HG03060 (cell line): ENCODE measurements at regions not wholly inside any gene's neighbourhood (a gene's known extent, or its start where the extent isn't known, plus 50 kb on each side); places are given as distances from the start of the nearest gene placed in this dataset.

ENCODE experiments used
- ATAC-seq: cut with Tn5 transposase; IDR thresholded peaks from one replicate; pipeline ENCODE4 v1.9.1; 2021; ENCODE audit warnings: low read depth, moderate number of reproducible peaks; ENCODE audit not compliant: unreplicated experiment

DNA sequence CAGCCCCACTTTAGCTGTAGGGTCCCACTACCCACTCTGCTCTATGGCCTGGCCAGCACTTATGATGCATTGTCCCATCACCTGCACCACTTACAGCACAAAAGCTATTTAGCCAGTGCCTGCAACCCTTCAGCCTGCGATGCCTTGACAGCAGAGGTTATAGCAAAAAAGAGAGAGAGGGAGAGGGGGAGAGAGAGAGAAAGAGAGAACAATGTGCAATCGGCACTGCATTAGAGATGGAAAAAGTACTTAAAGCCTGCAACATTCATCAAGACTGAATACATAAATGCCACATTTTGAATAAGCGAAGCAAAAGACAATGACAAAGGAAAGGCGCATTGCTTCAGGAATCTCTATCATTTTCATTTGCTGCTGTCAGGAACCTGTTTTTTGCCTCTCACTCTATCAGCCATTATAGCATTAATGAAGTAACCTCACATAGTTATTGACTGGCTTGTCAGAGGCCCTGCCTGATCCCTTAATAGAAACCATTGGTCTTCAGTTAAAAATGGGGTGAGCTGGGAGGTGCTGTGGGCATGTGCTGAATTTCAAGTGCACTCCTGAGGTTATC is 833.1 kb downstream of the BCL11A start:
- ATAC-seq, result no peak

DNA sequence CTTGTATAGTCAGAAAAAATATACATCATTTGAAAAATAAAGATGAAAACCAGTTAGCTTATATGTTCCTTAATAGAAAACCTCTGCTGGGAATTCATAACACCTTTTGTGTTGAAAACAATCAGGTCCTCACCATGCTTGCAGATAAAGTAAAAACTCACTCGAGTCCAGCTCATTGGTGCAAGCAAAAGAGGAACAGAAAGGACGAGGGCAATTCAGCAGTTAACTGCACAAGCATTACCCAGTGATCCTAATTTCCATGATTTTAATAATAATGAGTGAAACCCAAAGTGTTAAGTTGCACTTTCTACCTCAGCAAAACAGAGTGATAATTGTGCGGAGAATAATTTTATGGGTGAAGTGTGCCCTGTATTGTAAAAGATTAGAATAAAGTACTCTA is 839.9 kb downstream of the BCL11A start:
- peak; percentile 68 for ATAC-seq

DNA sequence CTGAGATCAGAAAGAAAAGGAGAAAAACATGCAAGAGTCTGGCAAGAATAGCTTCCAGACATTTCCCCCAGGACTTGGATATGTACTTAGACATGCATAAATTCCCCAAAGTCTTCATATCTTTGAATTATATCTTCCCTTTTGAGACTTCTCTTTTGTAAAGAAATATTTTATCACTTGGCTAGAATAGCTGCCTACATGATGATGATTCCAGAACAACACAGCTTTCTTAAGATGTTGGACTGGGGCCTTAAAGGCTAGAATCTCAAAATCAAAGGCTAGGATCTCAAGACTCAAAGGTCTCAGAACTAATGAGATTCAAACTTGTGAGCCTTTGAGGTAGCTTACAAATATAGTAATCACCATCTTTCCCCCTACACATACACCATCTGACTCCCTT is 842.3 kb downstream of the BCL11A start:
- no peak for ATAC-seq

DNA sequence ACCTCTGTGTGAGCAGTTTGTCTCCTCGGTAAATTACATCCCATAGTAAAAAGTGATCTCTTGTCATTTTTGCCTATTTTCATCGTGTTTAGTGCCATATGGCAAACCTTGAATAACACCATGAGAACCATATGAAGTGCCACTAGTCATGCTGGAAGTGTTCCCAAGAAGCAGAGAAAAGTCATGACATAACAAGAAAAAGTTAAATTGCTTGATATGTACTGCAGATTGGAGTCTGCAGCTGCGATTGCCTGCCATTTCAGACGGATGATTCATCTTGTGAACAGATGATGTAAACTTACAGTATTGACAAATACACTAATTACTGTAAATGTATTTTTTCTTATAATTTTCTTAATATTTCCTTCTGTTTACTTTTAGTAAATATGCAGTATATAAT is 846.7 kb downstream of the BCL11A start:
- ATAC-seq, result no peak

DNA sequence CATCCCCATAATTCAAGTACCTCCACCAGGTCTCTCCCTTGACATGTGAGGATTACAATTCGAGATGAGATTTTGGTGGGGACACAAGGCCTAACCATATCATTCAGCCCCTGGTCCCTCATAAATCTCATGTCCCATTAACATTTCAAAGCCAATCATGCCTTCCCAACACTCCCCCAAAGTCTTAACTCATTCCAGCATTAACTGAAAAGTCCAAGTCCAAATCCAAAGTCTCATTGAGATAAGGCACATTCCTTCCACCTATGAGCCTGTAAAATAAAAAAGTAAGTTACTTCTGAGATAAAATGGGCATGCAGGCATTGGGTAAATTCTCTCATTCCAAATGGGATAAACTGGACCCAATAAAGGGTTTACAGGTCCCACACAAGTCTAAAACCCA is 849.7 kb downstream of the BCL11A start:
- no peak for ATAC-seq

DNA sequence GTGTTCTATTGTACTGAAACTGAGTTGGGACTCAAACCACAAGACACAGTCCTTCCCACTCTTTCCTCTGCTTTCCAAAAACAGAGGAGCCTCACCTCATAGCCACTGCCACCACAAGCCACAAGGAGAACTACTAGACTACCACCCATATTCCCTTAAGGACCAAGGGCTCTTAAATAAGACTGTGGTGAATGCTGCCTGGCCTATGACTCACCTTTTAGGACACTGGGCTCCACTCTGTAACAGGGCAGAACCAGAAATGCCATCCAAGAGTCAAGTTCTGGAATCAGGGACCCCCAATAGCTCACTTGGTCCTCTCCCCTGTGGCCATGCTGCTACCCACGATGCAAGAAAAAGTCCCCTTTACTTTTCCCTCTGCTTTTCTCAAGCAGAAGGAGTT is 851.4 kb downstream of the BCL11A start:
- no peak for ATAC-seq

DNA sequence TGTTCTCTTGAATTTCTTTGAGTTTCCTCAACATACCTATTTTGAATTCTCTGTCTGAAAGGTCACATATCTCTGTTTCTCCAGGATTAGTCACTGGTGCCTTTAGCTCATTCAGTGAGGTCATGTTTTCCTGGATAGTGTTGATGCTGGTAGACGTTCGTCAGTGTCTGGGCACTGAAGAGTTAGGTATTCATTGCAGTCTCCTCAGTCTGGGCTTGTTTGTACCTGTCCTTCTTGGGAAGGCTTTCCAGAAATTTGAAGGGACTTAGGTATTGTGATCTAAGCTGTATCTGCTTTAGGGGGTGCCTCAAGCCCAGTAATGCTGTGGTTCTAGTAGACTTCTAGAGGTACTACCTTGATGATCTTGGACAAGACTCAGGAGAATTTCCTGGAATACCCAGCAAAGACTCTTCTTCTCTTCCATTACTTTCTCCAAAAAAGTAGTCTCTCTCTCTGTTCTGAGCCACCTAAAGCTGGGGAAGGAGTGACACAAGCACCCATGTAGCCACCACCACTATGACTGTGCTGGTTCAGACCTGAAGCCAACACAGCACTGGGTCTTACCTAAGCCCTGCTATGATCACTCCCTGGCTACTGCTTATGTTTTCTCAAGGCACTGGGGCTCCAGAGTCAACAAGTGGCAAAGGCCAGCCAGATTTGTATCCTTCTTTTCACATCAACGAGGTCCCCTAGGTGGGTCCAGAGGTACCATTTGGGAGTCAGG is 852.0 kb downstream of the BCL11A start:
- ATAC-seq, result no peak

DNA sequence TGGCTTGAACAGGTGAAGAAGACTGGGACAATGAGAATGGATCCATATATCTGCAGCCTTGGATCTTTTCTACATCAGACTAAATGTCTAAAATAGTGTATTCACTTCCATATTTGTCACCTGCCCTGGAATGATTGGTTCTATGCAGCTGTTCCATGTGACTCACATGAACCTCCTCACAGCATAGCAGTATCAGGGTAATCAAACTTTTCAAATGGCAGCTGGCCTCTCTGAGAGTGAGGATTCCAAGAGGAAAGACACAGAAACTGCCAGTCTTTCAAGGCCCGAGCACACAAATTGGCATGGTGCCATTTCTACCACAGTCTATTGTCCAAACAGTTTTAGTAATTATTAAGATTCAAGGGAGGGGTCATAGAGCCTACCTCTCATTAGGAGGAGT is 859.3 kb downstream of the BCL11A start:
- ATAC-seq, result no peak

DNA sequence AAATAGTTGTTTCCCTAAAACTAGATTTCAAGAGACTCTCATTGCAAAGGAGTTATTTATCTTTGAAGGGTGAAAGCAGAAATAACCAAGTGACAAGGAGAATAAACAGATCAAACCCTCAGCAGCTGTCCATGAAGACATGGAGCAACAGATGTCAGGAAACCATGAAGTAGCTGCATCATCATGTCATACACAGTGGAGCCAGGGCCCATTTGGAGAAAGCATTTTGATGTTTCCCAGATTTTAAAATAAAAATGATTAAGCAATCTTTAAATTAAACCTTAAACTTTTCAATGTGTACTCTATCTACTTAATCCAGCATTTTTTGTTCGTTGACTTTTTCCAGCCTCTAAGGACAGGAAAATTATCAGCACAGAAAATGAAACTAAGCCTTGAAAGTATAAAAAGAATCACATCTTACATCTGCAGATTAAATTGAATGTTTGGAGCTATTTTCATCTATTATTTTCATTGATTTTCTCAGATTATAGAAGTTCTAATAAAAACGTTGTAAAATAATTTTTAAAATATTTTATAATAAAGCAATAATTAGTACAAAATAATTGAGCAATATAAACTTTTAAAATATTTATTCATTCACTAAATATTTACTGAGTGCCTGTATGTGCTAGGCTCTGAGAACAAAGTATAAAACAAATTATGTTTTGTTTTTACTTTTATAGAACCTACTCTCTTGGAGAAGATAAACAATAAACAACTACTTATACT is 860.1 kb downstream of the BCL11A start:
- no peak for ATAC-seq

DNA sequence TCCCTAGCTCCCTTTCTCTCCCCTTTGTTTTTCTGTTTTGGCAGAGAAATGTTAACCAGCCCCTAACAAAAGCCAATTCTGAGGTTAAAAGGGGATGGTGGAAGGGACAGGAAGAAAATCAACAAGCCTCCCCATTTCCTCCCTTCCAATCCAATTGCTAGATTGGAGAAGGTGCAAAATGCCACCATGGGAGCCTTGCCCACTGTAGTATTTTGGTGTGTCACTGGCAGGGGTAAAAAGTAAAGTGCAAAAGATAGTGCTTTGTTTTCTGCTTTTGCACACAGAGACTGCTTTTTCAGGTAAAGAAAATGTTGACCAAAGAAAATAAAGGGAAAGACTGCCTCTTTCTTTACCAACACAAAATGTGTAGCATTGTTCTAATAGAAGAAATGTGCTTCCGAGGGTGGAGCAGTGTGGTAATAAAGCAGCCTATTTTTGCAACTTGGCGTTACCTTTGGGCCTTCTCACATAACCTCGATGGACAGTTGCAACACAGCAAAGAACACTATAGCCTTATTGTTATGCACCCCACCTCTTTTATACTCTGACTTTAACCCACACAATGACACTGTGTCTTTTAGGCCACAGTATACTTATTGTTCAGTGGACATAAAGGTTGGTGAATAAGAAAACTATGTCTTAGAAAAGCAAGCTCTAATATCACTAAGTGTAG is 861.8 kb downstream of the BCL11A start:
- no peak for ATAC-seq

DNA sequence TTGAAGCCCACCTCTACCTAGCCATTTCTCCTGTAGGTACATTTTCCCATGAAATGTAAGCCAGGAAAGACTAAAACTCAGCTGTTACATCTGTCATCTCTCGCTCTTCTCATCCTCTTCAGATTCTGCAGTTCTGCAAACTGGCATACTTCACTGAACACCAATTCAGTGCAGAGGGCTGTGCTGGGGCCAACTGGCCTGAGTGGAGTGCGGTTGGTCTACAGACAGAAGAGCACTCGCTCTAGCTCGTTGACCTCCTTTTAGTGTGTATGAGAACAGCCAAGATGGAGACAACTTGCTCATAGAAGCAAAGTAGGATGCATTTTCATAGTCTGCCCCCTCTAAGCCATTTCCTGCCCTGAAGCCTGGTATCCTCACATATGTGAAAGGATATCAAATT is 862.6 kb downstream of the BCL11A start:
- no peak for ATAC-seq

DNA sequence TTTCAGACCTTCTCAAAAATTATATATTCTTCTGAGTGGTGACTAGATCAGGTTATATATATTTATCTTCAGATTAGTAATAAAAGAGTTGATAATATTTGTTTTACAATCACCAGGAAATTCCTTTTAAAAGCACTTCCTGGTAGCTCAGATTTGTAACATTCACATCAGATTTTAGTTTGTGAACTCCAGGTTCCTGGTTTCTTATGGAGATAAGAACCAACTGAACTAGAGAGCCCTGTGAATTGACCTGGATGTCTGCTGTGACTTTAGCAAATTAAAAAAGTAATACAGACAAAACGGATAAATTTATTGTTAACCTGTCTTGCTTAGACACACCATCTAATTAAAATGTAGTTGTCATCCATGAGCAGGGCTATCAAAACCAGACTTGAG is 868.7 kb downstream of the BCL11A start:
- ATAC-seq, result no peak

DNA sequence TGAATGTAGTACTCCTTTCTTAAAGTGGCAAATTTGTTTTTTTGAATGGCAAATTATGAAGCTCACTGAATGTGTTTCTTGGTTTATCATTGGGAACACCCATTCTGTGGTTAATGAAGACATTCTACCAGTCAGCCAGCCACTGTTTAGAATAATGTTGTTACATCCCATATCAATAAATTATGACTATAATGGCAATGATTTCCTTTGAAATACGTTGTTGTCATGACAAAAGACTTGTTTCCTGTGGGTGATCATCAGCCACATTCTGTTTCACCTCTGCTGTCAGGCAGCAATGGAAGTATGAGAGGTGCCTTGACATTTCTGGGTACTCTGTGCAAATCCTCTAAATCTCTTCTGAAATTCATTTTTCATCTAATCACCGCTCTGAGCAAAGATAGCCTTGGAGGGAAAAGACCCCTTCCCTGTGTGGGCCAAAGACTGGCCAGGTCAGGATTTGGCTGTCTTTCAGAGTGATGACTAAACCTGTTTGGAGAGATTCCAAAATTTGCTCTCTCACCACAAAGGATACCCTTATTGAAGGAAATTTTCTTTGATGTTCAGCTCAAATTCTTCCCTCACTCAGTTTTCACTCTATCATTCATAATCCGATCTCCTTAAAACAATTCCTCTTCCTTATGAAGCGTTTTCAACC is 869.2 kb downstream of the BCL11A start:
- no peak for ATAC-seq

DNA sequence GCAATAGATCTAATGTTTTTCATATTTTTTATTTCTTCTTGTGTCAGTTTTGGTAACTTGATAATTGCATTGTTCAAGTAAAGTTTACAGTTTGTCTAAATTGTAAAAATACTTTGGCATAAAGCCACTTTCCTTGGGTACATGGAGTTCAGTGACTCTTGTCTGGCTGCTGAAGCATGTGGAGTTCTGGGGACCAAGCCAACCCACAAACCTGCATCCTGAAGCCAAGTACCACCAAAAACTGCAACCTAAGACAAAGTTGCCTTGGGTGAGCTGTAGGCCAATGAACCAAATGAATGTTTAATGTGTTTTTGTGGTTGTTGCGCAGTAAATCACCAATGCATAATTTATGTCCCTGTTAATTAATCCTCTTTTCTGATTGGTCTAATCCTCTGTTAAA is 872.6 kb downstream of the BCL11A start:
- no peak for ATAC-seq

DNA sequence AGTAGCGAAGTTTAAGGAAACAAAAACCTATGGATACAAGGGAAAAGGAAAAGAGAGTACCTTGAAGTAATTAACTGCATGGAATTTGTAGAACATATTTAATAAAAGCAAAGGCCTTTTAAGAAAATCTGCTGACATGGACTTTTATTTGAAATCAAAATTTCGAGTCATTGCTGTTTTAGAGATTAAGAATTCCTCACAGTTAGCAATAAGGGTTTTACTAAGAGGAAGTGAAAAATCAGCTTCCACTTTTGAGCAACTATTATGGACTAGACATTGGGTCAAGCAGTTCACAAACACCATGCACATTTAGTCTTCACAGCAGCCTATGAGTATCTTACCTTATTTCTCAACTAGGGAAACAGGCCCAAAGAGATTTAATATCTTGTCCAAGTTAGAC is 876.3 kb downstream of the BCL11A start:
- no peak for ATAC-seq

DNA sequence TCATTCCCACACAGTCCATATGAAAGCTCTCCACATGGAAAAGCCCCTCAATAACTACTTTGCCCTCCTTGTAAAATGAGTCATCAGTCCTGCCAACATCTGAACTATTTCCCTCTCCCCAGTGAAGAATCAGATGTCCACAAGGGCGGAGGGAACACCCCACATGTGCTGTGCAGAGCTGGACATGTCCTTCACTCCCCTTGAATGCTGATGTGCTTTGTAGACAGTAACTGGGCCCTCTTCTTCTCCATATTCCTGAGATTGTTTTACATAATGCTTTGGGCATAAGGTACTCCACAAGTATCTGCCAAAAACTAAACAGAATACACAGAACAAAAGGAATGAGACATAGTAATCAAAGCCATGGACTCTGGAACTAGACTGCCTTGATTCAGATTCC is 879.4 kb downstream of the BCL11A start:
- ATAC-seq, result no peak

DNA sequence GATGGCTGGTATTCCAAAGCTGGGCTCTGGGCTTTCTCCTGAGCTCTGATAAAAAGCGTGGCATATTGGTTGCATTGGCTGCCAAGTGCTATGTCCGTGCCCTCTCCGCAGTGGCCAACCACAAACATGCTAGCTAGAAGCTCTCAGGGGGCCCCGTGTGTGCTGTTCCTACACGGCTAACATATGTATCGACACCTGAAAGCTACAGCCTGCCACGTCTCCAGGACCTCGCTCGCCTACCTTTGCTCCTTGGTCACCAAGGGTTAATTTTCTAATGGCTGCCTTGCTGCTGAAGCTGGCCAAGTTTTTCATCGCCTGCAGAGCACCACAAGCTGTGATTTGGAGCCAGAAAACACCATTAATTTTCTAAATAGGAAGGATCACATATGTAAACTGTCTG is 888.4 kb downstream of the BCL11A start:
- no peak for ATAC-seq

DNA sequence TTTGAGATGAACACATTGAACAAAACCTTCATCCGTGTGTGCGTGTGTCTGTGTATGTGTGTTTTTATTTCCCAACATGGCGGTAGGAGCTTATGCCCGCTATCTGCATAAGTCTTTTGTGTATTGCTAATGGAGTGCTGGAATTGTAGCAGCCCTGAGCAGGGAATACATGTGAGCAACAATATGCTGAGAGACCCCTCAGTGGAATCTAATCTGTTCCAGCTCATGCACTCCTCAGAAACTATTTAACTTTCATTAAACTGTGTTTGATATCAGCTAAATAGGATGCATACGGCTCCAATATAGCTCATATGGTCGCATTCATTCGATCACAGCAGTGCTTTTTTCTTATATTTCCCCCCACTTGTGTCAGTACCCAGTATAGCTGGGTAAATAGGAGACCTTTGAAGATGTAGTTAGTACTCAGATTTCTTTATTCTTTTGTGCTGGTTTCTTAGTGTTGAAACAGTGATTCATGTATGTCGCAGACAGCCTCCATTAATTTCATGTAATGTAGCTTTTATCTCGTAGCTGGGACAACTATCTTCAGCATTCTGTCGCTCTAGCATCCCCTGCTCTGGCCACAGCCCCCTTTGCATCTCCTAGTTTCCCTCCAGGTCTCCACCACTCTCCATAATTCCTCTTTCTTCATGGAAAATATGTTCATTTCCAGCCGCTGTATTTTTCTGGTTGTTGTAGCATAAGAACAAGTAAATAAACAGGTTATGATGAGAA is 891.2 kb downstream of the BCL11A start:
- no peak for ATAC-seq

DNA sequence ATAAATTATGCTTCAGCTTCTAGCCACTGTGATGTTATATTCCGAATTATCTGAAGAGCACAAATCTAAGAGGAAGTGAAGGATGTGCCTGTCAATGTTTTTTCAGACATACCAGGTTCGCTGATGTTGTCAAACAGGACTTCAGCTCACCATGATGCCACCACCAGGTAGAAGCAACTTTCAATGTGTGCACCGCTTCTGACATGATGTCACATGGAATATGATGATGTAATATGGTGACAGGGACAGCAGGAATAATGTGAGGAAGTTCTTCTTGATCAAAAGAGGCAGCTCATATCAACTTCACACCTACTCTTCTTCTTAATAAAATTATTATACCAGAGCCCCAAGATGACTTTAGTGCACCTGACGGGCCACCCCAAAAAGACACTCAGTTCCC is 893.2 kb downstream of the BCL11A start:
- no peak for ATAC-seq

DNA sequence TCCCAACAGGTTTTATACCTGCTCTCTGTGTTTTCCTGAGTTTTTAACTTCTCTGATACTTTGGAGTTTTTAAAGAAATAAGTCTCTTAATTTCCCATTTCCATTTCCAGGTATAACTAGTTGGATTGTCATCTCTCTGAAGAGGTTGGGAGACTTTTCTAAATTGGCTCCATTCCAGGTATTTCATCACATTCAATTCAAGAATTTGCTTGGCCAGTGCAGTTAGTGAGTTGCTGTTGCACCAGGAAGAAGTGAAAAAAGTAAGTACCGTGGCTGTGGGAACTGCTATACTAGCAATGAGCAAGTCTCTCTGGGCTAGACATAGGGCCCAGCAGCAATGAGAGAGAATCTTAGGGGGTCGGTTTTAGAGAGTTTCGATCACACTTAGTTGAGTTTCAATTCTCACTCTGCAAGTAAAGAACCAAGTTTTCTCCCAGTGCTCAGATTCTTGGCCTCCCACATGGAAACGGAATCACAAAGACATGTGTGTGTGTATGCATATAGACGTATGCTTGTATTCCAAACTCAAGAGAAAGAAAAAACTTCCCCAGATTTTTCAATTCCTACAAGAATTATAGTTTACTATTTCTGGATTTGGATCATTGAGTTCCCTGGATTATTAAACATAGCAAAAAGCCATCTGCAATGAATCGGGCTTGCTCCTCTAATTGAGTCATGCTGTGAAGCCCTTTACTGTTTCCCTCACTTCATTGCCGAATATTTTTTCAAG is 894.4 kb downstream of the BCL11A start:
- ATAC-seq, result no peak
